GM19455 (cell line): ENCODE measurements at regions not wholly inside any gene's neighbourhood (a gene's known extent, or its start where the extent isn't known, plus 50 kb on each side); places are given as distances from the start of the nearest gene placed in this dataset.
"Not testable (repeated sequence)": the region's sequence is repeated elsewhere in the genome, so short reads cannot be mapped to it uniquely, and the experiment has no call there.

ENCODE experiments used
- ATAC-seq: cut with Tn5 transposase; IDR thresholded peaks from one replicate; pipeline ENCODE4 v1.9.1; 2021; ENCODE audit not compliant: unreplicated experiment

- no peak for ATAC-seq
Measured at GRCh38 chr7:82625377-82625776, 181.8 kb upstream of the CACNA2D1 start.

- no peak for ATAC-seq
Measured at GRCh38 chr7:82624965-82625364, 181.4 kb upstream of the CACNA2D1 start.

GRCh38 chr7:82624337-82624736, 180.8 kb upstream of the CACNA2D1 start:
- ATAC-seq = no peak

GRCh38 chr7:82623812-82624211, 180.2 kb upstream of the CACNA2D1 start:
- no peak for ATAC-seq

- ATAC-seq = no peak
Measured at GRCh38 chr7:82617156-82617555, 173.6 kb upstream of the CACNA2D1 start.

- ATAC-seq = no peak
Measured at GRCh38 chr7:82616059-82616728, 172.6 kb upstream of the CACNA2D1 start.

GRCh38 chr7:82615527-82615926, 171.9 kb upstream of the CACNA2D1 start:
- ATAC-seq = no peak

GRCh38 chr7:82609746-82610145, 166.2 kb upstream of the CACNA2D1 start:
- ATAC-seq = no peak

- ATAC-seq = no peak
Measured at GRCh38 chr7:82605247-82605864, 161.8 kb upstream of the CACNA2D1 start.

GRCh38 chr7:82602066-82602465, 158.5 kb upstream of the CACNA2D1 start:
- ATAC-seq = no peak

GRCh38 chr7:82600531-82600930, 157.0 kb upstream of the CACNA2D1 start:
- ATAC-seq = no peak

- no peak for ATAC-seq
Measured at GRCh38 chr7:82599895-82600294, 156.3 kb upstream of the CACNA2D1 start.

- ATAC-seq = no peak
Measured at GRCh38 chr7:82598958-82599357, 155.4 kb upstream of the CACNA2D1 start.

- ATAC-seq = not testable (repeated sequence)
Measured at GRCh38 chr7:82595795-82596194, 152.2 kb upstream of the CACNA2D1 start.

GRCh38 chr7:82595176-82595575, 151.6 kb upstream of the CACNA2D1 start:
- no peak for ATAC-seq

GRCh38 chr7:82594665-82595064, 151.1 kb upstream of the CACNA2D1 start:
- no peak for ATAC-seq

GRCh38 chr7:82593780-82594179, 150.2 kb upstream of the CACNA2D1 start:
- no peak for ATAC-seq

GRCh38 chr7:82592416-82592815, 148.8 kb upstream of the CACNA2D1 start:
- no peak for ATAC-seq

GRCh38 chr7:82579047-82579446, 135.5 kb upstream of the CACNA2D1 start:
- no peak for ATAC-seq

- no peak for ATAC-seq
Measured at GRCh38 chr7:82578430-82578829, 134.9 kb upstream of the CACNA2D1 start.

- peak; percentile 96 for ATAC-seq
Measured at GRCh38 chr7:82572195-82572880, 128.8 kb upstream of the CACNA2D1 start.

GRCh38 chr7:82571047-82571446, 127.5 kb upstream of the CACNA2D1 start:
- not testable (repeated sequence) for ATAC-seq
